Right lobe of liver (tissue), 4 donors: ENCODE measurements at regions not wholly inside any gene's neighbourhood (a gene's known extent, or its start where the extent isn't known, plus 50 kb on each side); places are given as distances from the start of the nearest gene placed in this dataset.

Experiments used
- POLR2A ChIP-seq: fragments of 450-650 bp; IDR thresholded peaks from one replicate; pipeline ENCODE4 v1.6.1; 2017; ENCODE audit warnings: antibody characterized with exemption, mild to moderate bottlenecking
- TF ChIP-seq, protein P1 (sequence below), 4 donors: fragments of 200-600 bp in 3 of 4; fragments of 450-650 bp in 1 of 4; IDR thresholded peaks; one replicate each; pipeline versions ENCODE4 v1.5.1 to v1.8.0; 2016 to 2022; ENCODE audit warnings: antibody characterized with exemption in 4 of 4, mild to moderate bottlenecking in 2 of 4
- donor health status: DM: no; HTN: no; CAD: no.
- donor health status: DM: no; HTN: no; CAD: no.
- donor health status: DM: no; HTN: yes; CAD: no.

DNA sequence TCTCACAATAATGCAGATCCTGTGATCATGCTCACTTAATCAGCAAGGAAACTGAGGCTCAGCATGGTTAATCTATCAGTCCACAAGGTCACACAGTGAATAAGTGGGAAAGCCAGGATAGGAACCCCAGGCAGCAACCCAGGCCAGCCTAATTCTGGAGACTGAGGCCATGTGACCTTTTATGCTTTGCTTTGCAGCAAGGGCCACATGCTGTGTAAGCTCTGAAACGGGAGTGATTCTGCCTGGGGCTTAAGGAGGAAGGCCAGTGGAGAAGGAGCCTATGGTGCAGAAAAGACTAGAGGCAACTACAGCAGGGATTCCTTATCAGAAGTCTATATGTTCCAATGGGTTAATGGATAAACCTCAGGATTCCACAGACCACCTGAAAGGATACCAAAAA lies 157.6 kb upstream of the PPP2R3A start:
- TF ChIP-seq, protein P1, sequence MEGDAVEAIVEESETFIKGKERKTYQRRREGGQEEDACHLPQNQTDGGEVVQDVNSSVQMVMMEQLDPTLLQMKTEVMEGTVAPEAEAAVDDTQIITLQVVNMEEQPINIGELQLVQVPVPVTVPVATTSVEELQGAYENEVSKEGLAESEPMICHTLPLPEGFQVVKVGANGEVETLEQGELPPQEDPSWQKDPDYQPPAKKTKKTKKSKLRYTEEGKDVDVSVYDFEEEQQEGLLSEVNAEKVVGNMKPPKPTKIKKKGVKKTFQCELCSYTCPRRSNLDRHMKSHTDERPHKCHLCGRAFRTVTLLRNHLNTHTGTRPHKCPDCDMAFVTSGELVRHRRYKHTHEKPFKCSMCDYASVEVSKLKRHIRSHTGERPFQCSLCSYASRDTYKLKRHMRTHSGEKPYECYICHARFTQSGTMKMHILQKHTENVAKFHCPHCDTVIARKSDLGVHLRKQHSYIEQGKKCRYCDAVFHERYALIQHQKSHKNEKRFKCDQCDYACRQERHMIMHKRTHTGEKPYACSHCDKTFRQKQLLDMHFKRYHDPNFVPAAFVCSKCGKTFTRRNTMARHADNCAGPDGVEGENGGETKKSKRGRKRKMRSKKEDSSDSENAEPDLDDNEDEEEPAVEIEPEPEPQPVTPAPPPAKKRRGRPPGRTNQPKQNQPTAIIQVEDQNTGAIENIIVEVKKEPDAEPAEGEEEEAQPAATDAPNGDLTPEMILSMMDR (IDR thresholded peaks at IDR 0.05) = no peak
- TF ChIP-seq POLR2A = no peak
